H1 (cell line): ENCODE measurements at regions not wholly inside any gene's neighbourhood (a gene's known extent, or its start where the extent isn't known, plus 50 kb on each side); places are given as distances from the start of the nearest gene placed in this dataset.

ENCODE experiments used
- CTCF ChIA-PET: fragments of 300-600 bp; sonication (Branson Sonifier 250); formaldehyde crosslinking; loops from one replicate; lab custom pipeline; 2021; ENCODE audit not compliant: partially characterized antibody; lab: Charles Lee
- POLR2A ChIA-PET: fragments of 300-600 bp; sonication (Branson Sonifier 250); formaldehyde crosslinking; loops from one replicate; lab custom pipeline; 2021; ENCODE audit warnings: inconsistent platforms; ENCODE audit not compliant: partially characterized antibody; lab: Charles Lee
- DNase-seq, 2 experiments: peaks; one replicate each; pipeline versions ENCODE4 v3.0.0 to v3.0.0-alpha.2; 2010 to 2022; ENCODE audit warnings: low spot score in 2 of 2, low read depth in 1 of 2, mixed read lengths in 1 of 2
- FAIRE-seq: peaks from 2 replicates; lab custom pipeline; 2011; peaks lifted over from hg19 to GRCh38; lab: Jason Lieb, UNC
- H2AFZ ChIP-seq: 2 replicates; pipeline ENCODE4 v1.8.1; 2012; ENCODE audit warnings: low read length, inconsistent platforms
- H2AK5ac ChIP-seq: 2 replicates; pipeline ENCODE4 v1.6.1; 2013; ENCODE audit warnings: low read depth, low read length
- H2BK120ac ChIP-seq: replicated peaks from 2 replicates; pipeline ENCODE3; 2013; ENCODE audit warnings: low read depth, low read length, inconsistent platforms
- H2BK12ac ChIP-seq: 2 replicates; pipeline ENCODE4 v1.6.1; 2013; ENCODE audit warnings: low read depth, low read length
- H2BK15ac ChIP-seq: 2 replicates; pipeline ENCODE4 v1.6.1; 2013; ENCODE audit warnings: low read length
- H2BK20ac ChIP-seq: 2 replicates; pipeline ENCODE4 v1.6.1; 2013; ENCODE audit warnings: low read length
- H2BK5ac ChIP-seq: 2 replicates; pipeline ENCODE4 v1.6.1; 2013; ENCODE audit warnings: low read depth, low read length
- H3K14ac ChIP-seq: 2 replicates; pipeline ENCODE4 v1.6.1; 2013; ENCODE audit warnings: inconsistent platforms; ENCODE audit not compliant: insufficient read length
- H3K18ac ChIP-seq: 2 replicates; pipeline ENCODE4 v1.6.1; 2013; ENCODE audit warnings: low read length; ENCODE audit errors: extremely low read depth
- H3K23ac ChIP-seq: 2 replicates; pipeline ENCODE4 v1.6.1; 2013; ENCODE audit warnings: inconsistent platforms; ENCODE audit not compliant: insufficient read length
- H3K23me2 ChIP-seq: 2 replicates; pipeline ENCODE4 v1.6.1; 2013; ENCODE audit warnings: low read depth, low read length
- H3K27ac ChIP-seq: 2 replicates; pipeline ENCODE4 v1.6.1; 2011; ENCODE audit warnings: low read depth, low read length, inconsistent platforms
- H3K27me3 ChIP-seq, 4 experiments: replicated peaks in 1 of 4; 1 replicate in 1 of 4; 2 replicates in 3 of 4; pipeline versions ENCODE4 v1.6.1 to v1.8.1; 2011 to 2013; ENCODE audit warnings: low read length in 3 of 4, mild to moderate bottlenecking in 3 of 4, inconsistent platforms in 2 of 4, mixed read lengths in 2 of 4, moderate library complexity in 1 of 4; ENCODE audit not compliant: control insufficient read depth in 3 of 4, insufficient read depth in 3 of 4; ENCODE audit errors: extremely low read depth in 1 of 4
- H3K36me3 ChIP-seq, 4 experiments: 2 replicates each; pipeline versions ENCODE4 v1.6.1 to v1.8.1; 2011 to 2013; ENCODE audit warnings: mild to moderate bottlenecking in 4 of 4, low read length in 3 of 4, moderate library complexity in 2 of 4, control low read depth in 1 of 4, inconsistent platforms in 1 of 4; ENCODE audit not compliant: insufficient read depth in 4 of 4, control insufficient read depth in 2 of 4
- H3K4ac ChIP-seq: replicated peaks from 2 replicates; pipeline ENCODE3; 2013; ENCODE audit warnings: low read length, low read depth, mixed read lengths, inconsistent platforms; ENCODE audit not compliant: insufficient read length
- H3K4me1 ChIP-seq, 4 experiments: replicated peaks in 1 of 4; 1 replicate in 1 of 4; 2 replicates in 3 of 4; pipeline versions ENCODE4 v1.6.1 to v1.8.1; 2011 to 2013; ENCODE audit warnings: low read length in 3 of 4, inconsistent platforms in 2 of 4, mixed read lengths in 1 of 4; ENCODE audit not compliant: insufficient read depth in 4 of 4, control insufficient read depth in 3 of 4
- H3K4me2 ChIP-seq, 2 experiments: 2 replicates each; pipeline versions ENCODE4 v1.6.1 to v1.8.1; 2011 to 2013; ENCODE audit warnings: low read depth in 2 of 2, low read length in 2 of 2, control low read depth in 1 of 2, inconsistent platforms in 1 of 2, mild to moderate bottlenecking in 1 of 2; ENCODE audit not compliant: insufficient read depth in 1 of 2
- H3K4me3 ChIP-seq, 4 experiments: fragments of 200-600, 300-600 bp in 1 of 4; sonication (generic), shearing (Covaris generic), sonication (Bioruptor Twin) in 1 of 4; 2 replicates each; pipeline versions ENCODE4 v1.5.1 to v1.8.1; 2011 to 2016; ENCODE audit warnings: low read length in 4 of 4, low read depth in 3 of 4, control low read depth in 2 of 4, inconsistent platforms in 2 of 4, mild to moderate bottlenecking in 2 of 4, mixed read lengths in 1 of 4, moderate library complexity in 1 of 4; ENCODE audit not compliant: insufficient read depth in 2 of 4; ENCODE audit errors: extremely low read depth in 1 of 4
- H3K56ac ChIP-seq: replicated peaks from 2 replicates; pipeline ENCODE3; 2013; ENCODE audit warnings: low read depth, mild to moderate bottlenecking, mixed read lengths, low read length, inconsistent platforms; ENCODE audit not compliant: insufficient read length
- H3K79me1 ChIP-seq: 2 replicates; pipeline ENCODE4 v1.6.1; 2013; ENCODE audit warnings: low read depth, low read length, control low read depth
- H3K79me2 ChIP-seq, 2 experiments: 2 replicates each; pipeline versions ENCODE4 v1.6.1 to v1.8.1; 2012 to 2013; ENCODE audit warnings: low read length in 2 of 2, mild to moderate bottlenecking in 2 of 2, inconsistent platforms in 1 of 2; ENCODE audit not compliant: insufficient read depth in 2 of 2, control insufficient read depth in 1 of 2
- H3K9ac ChIP-seq, 4 experiments: replicated peaks in 1 of 4; 1 replicate in 1 of 4; 2 replicates in 3 of 4; pipeline versions ENCODE4 v1.6.1 to v1.8.1; 2011 to 2013; ENCODE audit warnings: low read depth in 3 of 4, low read length in 3 of 4, control low read depth in 2 of 4, mild to moderate bottlenecking in 2 of 4, moderate library complexity in 2 of 4, inconsistent platforms in 1 of 4; ENCODE audit errors: extremely low read depth in 1 of 4
- H3K9me3 ChIP-seq, 2 experiments: 2 replicates each; pipeline versions ENCODE4 v1.6.1 to v1.8.1; 2012 to 2013; ENCODE audit warnings: mild to moderate bottlenecking in 2 of 2, moderate library complexity in 2 of 2, control low read depth in 1 of 2, inconsistent platforms in 1 of 2, low read depth in 1 of 2, low read length in 1 of 2, mixed read lengths in 1 of 2; ENCODE audit not compliant: insufficient read depth in 2 of 2
- H4K20me1 ChIP-seq, 2 experiments: replicated peaks in 1 of 2; 2 replicates each; pipeline versions ENCODE3 to v1.8.1; 2011 to 2013; ENCODE audit warnings: inconsistent platforms in 2 of 2, low read length in 2 of 2, mild to moderate bottlenecking in 1 of 2; ENCODE audit not compliant: insufficient read depth in 2 of 2, control insufficient read depth in 1 of 2
- H4K5ac ChIP-seq: 2 replicates; pipeline ENCODE4 v1.6.1; 2013; ENCODE audit warnings: low read length, low read depth, mixed read lengths, inconsistent platforms; ENCODE audit not compliant: insufficient read length
- H4K8ac ChIP-seq: 2 replicates; pipeline ENCODE4 v1.8.0; 2013; ENCODE audit warnings: mild to moderate bottlenecking, moderate library complexity, low read length, inconsistent platforms; ENCODE audit not compliant: insufficient read depth; ENCODE audit errors: extremely low read depth
- H4K91ac ChIP-seq: replicated peaks from 2 replicates; pipeline ENCODE3; 2013; ENCODE audit warnings: low read length, mixed read lengths, inconsistent platforms; ENCODE audit not compliant: insufficient read length
- CBX8 ChIP-seq: fragments of 300-800, 300-1000 bp; sonication (generic); IDR thresholded peaks from 2 replicates; pipeline ENCODE4 v1.7.1; 2016; ENCODE audit warnings: low read depth, low read length, borderline replicate concordance
- POLR2A ChIP-seq, 2 experiments: IDR thresholded peaks; 1 replicate in 1 of 2; 2 replicates in 1 of 2; pipeline ENCODE4 v1.6.1; 2011; ENCODE audit warnings: low read depth in 2 of 2, low read length in 2 of 2, mild to moderate bottlenecking in 2 of 2; ENCODE audit errors: control extremely low read depth in 1 of 2
- POLR2AphosphoS5 ChIP-seq: IDR thresholded peaks from 2 replicates; pipeline ENCODE4 v1.6.1; 2011; ENCODE audit warnings: low read depth, low read length
- WGBS, 2 experiments: shearing (Covaris generic) in 1 of 2; methylation state at CpG; one replicate each; pipeline versions ENCODE4 v1.1.6 to v1.1.7; 2013 to 2015; ENCODE audit warnings: low lambda C conversion rate in 2 of 2, mixed read lengths in 2 of 2, inconsistent platforms in 1 of 2, low coverage in 1 of 2, missing lambda C conversion rate in 1 of 2; ENCODE audit not compliant: insufficient replicate concordance in 2 of 2, insufficient coverage in 1 of 2, insufficient read length in 1 of 2; ENCODE audit errors: extremely low coverage in 1 of 2, missing lambda C conversion rate in 1 of 2; 5-methylcytosine and 5-hydroxymethylcytosine counted together

GRCh38 chr3:127131424-127132170 is 61.3 kb upstream of the PRR23E start:
- Histone ChIP-seq H2BK12ac (no peak overlapping the region), H2AFZ (no peak overlapping the region), H3K9me3 (no peaks in the 10 kb centered on the region), H3K56ac (no peak overlapping the region), H3K4me2 (no peak overlapping the region), H4K91ac (no peak overlapping the region), H2BK120ac (peak overlapping the region; percentile 13), H3K27ac (no peak overlapping the region), H3K79me1 (no peaks in the 10 kb centered on the region), H3K36me3 (no peaks in the 10 kb centered on the region), H3K4ac (no peak overlapping the region), H3K23ac (no peak overlapping the region), H2AK5ac (no peak overlapping the region), H3K23me2 (no peaks in the 10 kb centered on the region; the same call in 1 of the 2 replicates), H3K4me3 (no peak overlapping the region), H3K4me1 (peaks cover 5 to 31% (median 19%) of the 10 kb centered on the region in 4 experiments), H2BK5ac (no peak overlapping the region), H3K9ac (no peak overlapping the region), H2BK20ac (no peak overlapping the region), H3K79me2 (no peaks in the 10 kb centered on the region), H3K14ac (no peak overlapping the region), H3K18ac (peak overlapping the region; percentile 39; the same call in 1 of the 2 replicates), H2BK15ac (no peak overlapping the region), H4K8ac (no peak overlapping the region), H4K5ac (no peak overlapping the region), H4K20me1 (no peaks in the 10 kb centered on the region), H3K27me3 (peaks cover 3 to 26% (median 25%) of the 10 kb centered on the region in 4 experiments)
- ChIA-PET POLR2A (interaction anchor here (2.4 kb wide), 1 partner anchor 11 kb away, joined by 4 read pairs; no protein-coding TSS in a partner anchor), CTCF (interaction anchor here (0.7 to 1.1 kb wide), 5 partner anchors 20 to 539 kb away, joined by 3 to 4 read pairs (median 3); no protein-coding TSS in a partner anchor)
- no peak for DNase-seq
- WGBS, 2 experiments: 90% methylated on average over 10 of the region's 10 CpGs; no CpG with 5 or more reads in 1 of the 2 experiments
- FAIRE-seq: no peak
- TF ChIP-seq CBX8: no peak
- TF ChIP-seq POLR2AphosphoS5: no peak
- no peak for TF ChIP-seq POLR2A (IDR thresholded peaks at IDR 0.05; ENCODE audit: control extremely low read depth in 1 of 2, low read depth in 2 of 2, low read length in 2 of 2)
